ENCODE measurements at regions not wholly inside any gene's neighbourhood (a gene's known extent, or its start where the extent isn't known, plus 50 kb on each side); places are given as distances from the start of the nearest gene placed in this dataset.
"Not testable (repeated sequence)": the region's sequence is repeated elsewhere in the genome, so short reads cannot be mapped to it uniquely, and the experiment has no call there.

- Histone ChIP-seq H3K27me3 (no peaks in the 10 kb centered on the region), H3K27ac (peak overlapping the region; percentile 70 to 83 (median 75)), H3K9me3 (no peaks in the 10 kb centered on the region), H3K4me3 (no peak overlapping the region), H3K4me1 (peaks cover 0 to 14% (median 0%) of the 10 kb centered on the region in 3 donors), H3K36me3 (no peaks in the 10 kb centered on the region)
- TF ChIP-seq CTCF (IDR thresholded peaks at IDR 0.05) (no peak), POLR2A (IDR thresholded peaks at IDR 0.05) (no peak), EP300 (IDR thresholded peaks at IDR 0.05) (no peak), POLR2AphosphoS5 (IDR thresholded peaks at IDR 0.05) (no peak)
- ATAC-seq: peak; percentile 35
- 42 to 63% methylated on average over 6 of the region's 6 CpGs for WGBS, 2 donors (ENCODE audit: low coverage in 1 of 2)
Measured at GRCh38 chr3:153051427-153052095, 110.5 kb upstream of the RAP2B start.

- H3K27ac ChIP-seq: peak overlapping the region; percentile 70 to 83 (median 75)
- ATAC-seq: peak; percentile 83
- no peak overlapping the region for H3K4me3 ChIP-seq
- TF ChIP-seq EP300 (IDR thresholded peaks at IDR 0.05): no peak
- TF ChIP-seq POLR2AphosphoS5 (IDR thresholded peaks at IDR 0.05): peak; percentile 70
- H3K4me1 ChIP-seq: peaks cover 0 to 14% (median 0%) of the 10 kb centered on the region in 3 donors
- WGBS, 2 donors (ENCODE audit: low coverage in 1 of 2): 16 to 19% methylated on average over 3 to 4 of the region's 4 CpGs
- H3K9me3 ChIP-seq: no peaks in the 10 kb centered on the region
- no peaks in the 10 kb centered on the region for H3K27me3 ChIP-seq
- H3K36me3 ChIP-seq: no peaks in the 10 kb centered on the region
Measured at GRCh38 chr3:153052096-153052460, 109.9 kb upstream of the RAP2B start.

- TF ChIP-seq CTCF (IDR thresholded peaks at IDR 0.05): no peak
- no peak for TF ChIP-seq EP300 (IDR thresholded peaks at IDR 0.05)
- no peak for TF ChIP-seq POLR2AphosphoS5 (IDR thresholded peaks at IDR 0.05)
- 71 to 100% methylated on average over 2 to 3 of the region's 5 CpGs for WGBS, 2 donors (ENCODE audit: low coverage in 1 of 2)
- H3K27me3 ChIP-seq: no peaks in the 10 kb centered on the region
- H3K4me1 ChIP-seq: peaks cover 0 to 27% (median 0%) of the 10 kb centered on the region in 3 donors
- no peaks in the 10 kb centered on the region for H3K9me3 ChIP-seq
- H3K36me3 ChIP-seq: no peaks in the 10 kb centered on the region
- no peak overlapping the region for H3K4me3 ChIP-seq
- ATAC-seq: no peak
- no peak overlapping the region for H3K27ac ChIP-seq
Measured at GRCh38 chr3:153055217-153055616, 106.8 kb upstream of the RAP2B start.

GRCh38 chr3:153055779-153056178 lies 106.2 kb upstream of the RAP2B start:
- H3K4me1 ChIP-seq: peaks cover 0 to 27% (median 0%) of the 10 kb centered on the region in 3 donors
- H3K36me3 ChIP-seq: no peaks in the 10 kb centered on the region
- no peak overlapping the region for H3K27ac ChIP-seq
- H3K27me3 ChIP-seq: no peaks in the 10 kb centered on the region
- WGBS, 2 donors (ENCODE audit: low coverage in 1 of 2): 49% methylated on average over 2 of the region's 2 CpGs; no CpG with 5 or more reads in 1 of the 2 donors
- no peak for ATAC-seq
- no peak overlapping the region for H3K4me3 ChIP-seq
- H3K9me3 ChIP-seq: no peaks in the 10 kb centered on the region
- no peak for TF ChIP-seq POLR2AphosphoS5 (IDR thresholded peaks at IDR 0.05)

- H3K27ac ChIP-seq: peak overlapping the region in 1 of 4 donors; percentile 57
- H3K9me3 ChIP-seq: not testable (repeated sequence)
Measured at GRCh38 chr3:153058031-153058688, 103.9 kb upstream of the RAP2B start.

GRCh38 chr3:153060346-153060745 lies 101.7 kb upstream of the RAP2B start:
- Histone ChIP-seq H3K4me3 (no peak overlapping the region), H3K36me3 (no peaks in the 10 kb centered on the region), H3K27me3 (no peaks in the 10 kb centered on the region), H3K27ac (no peak overlapping the region), H3K4me1 (peaks cover 0 to 13% (median 0%) of the 10 kb centered on the region in 3 donors), H3K9me3 (no peaks in the 10 kb centered on the region)
- TF ChIP-seq POLR2AphosphoS5 (IDR thresholded peaks at IDR 0.05) (no peak), POLR2A (IDR thresholded peaks at IDR 0.05) (no peak), CTCF (IDR thresholded peaks at IDR 0.05) (no peak), EP300 (IDR thresholded peaks at IDR 0.05) (no peak)
- WGBS, 2 donors (ENCODE audit: low coverage in 1 of 2): 74 to 76% methylated on average over 5 of the region's 5 CpGs
- ATAC-seq: no peak

More at GRCh38 chr3:153058031-153058688, 103.9 kb upstream of the RAP2B start:
- peak; percentile 57 for ATAC-seq
- not testable (repeated sequence) for H3K27me3 ChIP-seq, H3K36me3 ChIP-seq, H3K4me3 ChIP-seq
- H3K4me1 ChIP-seq: peaks cover 0 to 13% (median 0%) of the 10 kb centered on the region in 3 donors
- WGBS, 2 donors (ENCODE audit: low coverage in 1 of 2): 40 to 58% methylated on average over 6 of the region's 6 CpGs
